ENCODE measurements at regions not wholly inside any gene's neighbourhood (a gene's known extent, or its start where the extent isn't known, plus 50 kb on each side); places are given as distances from the start of the nearest gene placed in this dataset.

DNA sequence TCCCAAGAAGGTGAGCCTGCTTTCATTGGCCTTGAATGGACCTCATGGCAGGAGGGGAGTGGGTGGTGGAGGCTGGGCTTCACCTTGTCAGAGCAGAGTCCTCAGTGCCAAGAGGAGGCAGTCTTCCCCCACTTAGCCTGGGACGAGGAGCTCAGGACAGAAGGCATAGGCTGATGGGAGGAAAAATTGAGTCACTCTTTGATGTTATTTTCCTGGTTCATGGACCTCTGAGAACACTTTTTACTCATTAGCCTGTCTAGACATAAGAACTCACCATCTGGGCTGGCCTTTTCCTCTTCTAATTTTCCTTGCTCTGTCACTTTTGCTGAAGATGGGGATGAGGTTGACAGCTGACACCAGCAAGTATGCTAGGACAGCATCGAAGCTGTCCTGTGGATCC is 225.7 kb upstream of the TNP1 start:
- DNase-seq (ENCODE audit: low spot score), result no peak

DNA sequence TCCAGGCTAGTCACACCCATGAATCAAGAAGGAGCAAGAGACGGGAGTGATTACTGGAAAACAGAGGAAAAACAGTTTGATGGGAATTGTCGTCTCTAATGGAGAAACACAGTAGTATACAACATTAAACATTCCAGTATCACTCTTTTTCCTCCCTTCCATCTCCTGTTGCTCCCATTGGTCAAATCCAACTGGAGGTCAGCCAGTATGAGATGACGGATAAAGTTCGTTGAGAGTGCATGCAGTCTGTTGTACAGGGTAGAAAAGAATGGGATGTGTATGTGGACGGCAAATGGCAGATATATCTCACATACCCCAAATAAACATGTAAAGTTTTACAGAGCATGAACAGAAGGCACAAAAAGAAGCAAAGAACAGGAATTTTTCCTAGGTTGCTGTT is 221.9 kb upstream of the TNP1 start:
- no peak for DNase-seq (ENCODE audit: low spot score)

DNA sequence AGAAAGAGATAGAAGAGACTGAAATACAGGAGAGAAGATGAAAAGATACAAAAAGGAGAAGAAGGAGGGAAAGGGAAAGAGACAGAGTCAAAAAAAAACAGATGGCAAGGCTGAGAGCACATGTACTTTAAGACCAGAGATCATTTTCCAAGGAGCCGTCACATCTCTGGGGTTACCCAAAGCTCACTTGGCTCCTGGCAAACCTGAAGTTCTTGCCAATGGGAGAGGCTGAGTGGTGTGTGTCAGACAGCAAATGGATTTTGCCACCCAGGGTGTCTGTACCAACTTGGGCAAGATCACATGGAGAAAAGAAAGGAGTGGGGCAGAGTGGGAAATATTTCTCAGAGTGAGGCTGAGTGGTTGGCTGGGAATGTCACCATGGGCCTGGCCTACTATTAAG is 219.3 kb upstream of the TNP1 start:
- no peak for DNase-seq (ENCODE audit: low spot score)

DNA sequence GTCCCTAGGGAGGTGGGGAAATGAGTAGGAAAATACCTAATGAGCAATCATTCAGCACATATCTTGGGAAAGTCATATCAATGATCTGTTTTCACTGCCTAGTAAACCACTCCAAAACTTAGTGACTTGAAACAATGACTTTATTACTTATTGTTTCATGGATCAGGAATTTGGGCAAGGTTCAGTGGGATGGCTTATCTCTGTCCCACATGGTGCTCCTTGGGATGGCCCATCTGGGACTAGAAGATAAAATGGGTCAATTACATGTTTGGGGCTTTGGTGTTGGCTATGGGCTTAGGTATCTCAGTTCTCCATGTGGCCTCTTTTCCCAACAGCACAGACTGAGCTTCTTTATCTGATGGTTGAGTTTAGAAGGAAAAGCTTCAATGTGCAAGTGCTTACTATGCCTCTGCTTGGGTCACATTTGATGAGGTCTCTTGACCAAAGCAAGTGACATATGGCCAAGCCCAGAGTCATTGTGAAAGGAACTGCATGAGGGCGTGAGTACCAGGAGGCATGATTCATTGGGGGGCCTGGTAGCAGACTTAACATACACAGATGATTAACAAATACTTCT is 218.1 kb upstream of the TNP1 start:
- DNase-seq (ENCODE audit: low spot score), result no peak

DNA sequence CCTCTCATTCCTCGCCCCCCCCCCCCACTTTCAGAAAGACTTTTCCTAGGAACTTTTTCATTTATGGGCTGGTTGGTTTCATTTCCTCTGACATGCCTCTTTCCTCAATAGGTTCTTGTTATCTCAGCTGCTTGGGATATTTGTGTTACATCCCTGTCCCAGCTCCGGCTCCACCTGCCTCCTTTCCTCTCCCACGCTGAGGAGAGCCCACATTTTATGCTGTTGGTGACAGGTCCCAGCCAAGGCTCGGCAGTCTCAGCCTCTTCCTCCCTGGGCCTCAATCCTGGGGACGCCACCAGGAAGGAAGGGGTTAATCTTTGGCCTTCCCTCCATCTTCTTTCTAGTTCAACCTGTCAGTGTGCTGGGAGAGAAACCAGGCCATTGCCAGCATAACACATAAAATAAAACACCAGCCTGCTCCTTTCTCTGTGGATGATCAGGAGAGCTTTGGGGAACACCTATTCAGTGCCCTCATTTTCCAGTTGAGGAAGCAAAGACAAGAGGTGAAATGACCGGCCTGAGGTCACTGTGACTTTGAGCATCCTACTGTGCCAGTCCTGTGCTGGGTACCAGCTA is 216.9 kb upstream of the TNP1 start:
- no peak for DNase-seq (ENCODE audit: low spot score)

DNA sequence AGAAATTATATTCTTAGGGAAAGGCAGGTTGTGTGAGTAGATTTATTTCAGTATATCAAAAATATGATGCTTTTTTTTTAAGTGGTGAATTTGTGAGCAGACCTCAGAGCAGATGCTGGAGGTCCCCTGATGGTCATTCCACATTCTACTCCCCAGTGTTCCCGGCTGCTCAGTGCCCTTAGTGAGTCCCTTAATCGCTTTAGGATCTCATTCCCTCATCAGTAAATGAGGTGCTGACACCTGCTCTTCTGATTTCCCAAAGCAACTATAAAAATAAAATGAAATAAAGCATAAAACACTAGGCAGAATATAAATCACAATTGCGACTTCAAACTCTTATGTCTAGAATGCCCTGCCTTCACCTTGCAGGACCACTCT is 216.2 kb upstream of the TNP1 start:
- DNase-seq (ENCODE audit: low spot score), result no peak

DNA sequence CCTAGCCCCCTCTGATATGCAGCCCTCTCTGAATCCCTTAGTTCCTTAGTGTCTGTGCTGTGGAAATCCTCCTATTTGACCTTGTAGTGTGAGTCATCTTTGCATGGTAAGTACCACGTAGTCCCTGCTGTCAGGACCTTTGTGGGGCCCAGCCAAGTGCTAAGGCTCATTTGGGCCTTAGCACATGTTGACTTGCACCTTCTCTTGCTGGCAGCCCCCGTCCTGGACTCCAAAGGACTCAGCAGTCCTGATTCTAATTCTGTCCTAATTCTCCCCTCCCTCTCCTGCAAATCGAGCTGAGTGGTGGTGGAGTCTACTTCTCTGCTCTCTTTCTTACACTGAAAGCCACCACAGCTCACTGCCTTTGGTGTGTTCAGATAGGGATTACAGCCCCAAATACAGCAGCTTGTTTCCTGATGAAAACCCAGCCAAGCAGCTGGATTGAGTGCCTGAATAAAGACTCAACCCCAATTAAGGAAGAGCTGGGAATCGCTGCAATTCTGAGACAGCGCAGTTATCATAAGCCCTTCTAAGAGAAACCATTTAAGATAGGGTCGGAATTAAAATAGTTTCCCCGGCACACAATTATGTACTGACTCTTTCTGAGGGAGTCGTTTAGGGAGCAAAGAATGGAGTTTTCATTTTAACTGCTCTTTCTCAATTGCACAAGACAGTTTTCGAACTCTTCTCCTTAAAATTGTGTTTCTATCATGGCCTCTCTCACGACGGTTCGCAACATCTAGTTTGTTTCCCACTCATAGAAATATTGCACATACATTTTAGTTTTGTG is 215.6 kb upstream of the TNP1 start:
- DNase-seq (ENCODE audit: low spot score), result no peak

DNA sequence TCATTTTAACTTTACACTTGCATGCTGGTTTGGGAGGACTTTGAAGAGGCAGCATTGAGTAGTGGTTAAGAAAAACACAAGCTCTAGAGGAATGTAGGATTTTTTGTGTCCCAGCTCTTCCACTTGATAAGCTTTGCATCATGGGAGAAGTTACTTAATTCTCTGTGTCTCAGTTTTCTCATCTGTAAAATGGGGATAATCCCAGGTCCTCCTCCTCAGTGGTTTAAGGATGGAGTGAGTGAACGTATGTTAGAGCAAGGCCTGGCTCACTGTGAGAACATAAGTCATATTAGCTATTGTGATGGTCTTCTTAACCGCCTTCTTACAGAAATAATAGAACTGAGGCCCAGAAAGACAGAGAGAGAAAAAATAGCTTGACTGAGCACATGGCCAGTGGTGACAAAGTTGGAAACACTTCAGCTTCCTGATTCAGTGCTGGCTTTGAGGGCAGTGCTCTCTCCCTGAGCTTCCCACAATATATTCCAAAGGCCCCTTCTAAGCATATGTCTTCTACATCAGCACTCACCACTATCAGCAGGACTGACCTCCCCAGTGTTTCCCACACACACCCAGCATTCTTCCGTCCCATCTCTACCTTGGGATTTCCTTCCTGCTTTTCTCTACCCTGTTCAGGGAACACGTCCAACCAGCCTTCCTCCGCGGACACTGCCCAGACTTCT is 214.9 kb upstream of the TNP1 start:
- DNase-seq (ENCODE audit: low spot score), result no peak

DNA sequence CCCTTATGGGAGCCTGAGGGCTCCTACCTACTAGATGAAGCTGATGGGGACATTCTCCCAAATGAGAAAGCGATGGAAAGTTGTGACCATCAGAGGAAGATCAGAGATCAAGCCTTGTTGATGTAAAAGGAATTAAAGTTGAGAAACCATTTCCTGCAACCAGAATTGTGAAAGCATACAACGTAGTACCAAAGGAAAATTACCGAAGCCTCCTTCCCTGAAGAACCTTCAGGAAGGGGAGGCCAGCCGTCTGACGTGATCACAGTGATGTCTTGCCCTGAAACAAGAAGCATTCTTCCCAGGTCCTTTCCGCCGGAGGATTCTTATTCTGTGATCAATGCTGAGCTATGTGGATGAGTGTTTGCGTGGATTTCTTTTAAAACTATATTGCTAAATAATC is 211.6 kb upstream of the TNP1 start:
- no peak for DNase-seq (ENCODE audit: low spot score)

DNA sequence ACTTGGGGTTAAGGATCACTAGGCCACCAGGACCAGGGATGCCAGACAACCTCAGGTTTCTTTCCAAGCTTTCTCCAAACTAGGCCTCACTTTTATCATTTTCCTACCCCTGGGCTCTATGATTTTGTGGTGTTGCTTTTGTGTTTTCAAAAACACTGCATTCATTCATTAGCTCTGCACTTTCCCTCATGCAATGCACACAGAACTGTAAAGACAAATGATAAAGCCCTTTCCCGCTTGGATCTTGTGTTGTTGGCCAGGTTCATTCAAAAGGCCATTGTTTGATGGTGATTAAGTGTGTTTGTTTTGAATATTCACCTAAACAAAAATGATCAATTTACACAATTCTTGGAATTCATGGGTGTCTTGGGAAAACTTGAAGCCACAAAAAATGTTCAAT is 210.7 kb upstream of the TNP1 start:
- DNase-seq (ENCODE audit: low spot score), result no peak

DNA sequence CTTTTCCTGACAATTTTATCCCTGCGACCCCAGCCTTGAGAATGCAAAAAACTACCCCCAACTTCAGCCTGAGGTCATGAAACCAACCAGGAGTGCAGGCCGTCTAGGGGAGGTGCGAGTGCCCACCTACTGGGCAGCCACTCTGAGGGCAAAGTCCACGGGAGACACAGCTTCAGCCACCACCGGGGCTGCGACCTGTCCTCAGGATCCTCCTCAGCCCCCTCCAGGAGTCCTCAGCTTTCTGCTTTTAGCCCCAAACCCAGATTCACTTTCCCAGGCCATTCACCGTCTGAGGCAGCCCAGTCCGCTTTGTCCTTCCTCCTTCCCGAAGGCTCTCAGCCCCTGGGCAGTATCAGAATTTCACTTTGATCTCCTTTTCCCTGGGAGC is 210.2 kb upstream of the TNP1 start:
- no peak for DNase-seq (ENCODE audit: low spot score)

DNA sequence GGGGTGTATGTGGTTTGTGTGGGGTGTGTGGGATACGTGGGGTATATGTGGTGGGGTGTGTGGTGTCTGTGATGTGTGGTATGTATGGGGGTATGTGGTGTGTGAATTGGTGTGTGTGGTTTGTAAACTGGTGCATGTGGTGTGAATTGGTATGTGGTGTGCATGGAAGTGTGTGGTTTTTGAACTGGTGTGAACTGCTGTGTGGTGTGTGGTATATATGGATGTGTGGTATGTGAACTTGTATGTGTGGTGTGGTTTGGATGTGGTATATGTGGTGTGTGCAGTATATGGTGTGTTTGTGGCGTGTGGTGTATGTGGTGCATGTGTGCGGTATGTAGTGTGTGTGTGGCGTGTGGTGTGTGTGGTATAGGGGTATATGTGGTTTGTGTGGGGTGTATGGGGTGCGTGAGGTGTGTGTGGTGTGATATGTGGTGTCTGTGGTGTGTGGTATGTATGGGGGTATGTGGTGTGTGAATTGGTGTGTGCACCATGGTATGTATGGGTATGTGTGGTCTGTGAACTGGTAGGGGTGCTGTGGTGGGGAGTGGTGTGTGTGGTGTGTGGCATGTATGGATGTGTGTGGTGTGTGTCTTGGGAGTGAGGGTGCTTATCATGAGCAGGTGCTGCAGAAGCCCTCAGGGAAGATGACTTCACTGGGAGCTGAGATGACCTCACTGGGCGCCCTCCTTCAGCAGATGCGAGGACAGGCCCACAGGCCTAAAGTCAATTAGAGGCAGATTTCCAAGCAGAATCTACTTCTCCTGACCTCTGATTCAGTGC is 209.6 kb upstream of the TNP1 start:
- no peak for DNase-seq (ENCODE audit: low spot score)

DNA sequence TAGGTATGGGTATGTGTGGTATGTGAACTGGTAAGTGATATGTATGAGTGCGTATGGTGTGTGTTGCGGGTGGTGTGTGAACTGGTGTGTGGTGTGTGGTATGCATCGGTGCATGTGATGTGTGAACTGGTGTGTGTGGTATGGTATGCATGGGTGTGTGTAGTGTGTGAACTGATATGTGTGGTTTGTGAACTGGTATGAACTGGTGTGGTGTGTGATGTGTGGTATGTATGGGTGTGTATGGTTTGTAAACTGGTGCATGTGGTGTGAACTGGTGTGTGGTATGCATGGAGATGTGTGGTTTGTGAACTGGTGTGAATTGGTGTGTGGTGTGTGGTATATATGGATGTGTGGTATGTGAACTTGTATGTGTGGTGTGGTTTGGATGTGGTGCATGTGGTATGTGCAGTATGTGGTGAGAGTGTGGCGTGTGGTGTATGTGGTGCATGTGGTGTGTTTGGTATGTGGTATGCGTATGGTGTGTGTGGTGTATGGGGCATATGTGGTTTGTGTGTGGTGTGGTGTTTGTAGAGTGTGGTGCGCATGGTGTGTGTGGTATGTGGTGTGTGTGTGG is 208.9 kb upstream of the TNP1 start:
- no peak for DNase-seq (ENCODE audit: low spot score)

DNA sequence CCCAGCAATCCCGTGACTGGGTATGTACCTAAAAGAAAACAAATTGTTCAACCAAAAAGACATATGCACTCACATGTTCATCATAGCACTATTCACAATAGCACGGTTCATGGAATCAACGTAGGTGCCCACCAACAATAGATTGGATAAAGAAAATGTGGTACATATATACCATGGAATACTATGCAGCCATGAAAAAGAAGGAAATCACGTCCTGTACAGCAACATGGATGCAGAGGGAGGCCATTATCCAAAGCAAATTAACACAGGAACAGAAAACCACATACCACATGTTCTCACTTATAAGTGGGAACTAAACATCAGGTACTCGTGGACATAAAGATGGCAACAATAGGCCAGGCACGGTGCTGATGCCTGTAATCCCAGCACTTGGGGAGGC is 207.9 kb upstream of the TNP1 start:
- DNase-seq (ENCODE audit: low spot score), result no peak

DNA sequence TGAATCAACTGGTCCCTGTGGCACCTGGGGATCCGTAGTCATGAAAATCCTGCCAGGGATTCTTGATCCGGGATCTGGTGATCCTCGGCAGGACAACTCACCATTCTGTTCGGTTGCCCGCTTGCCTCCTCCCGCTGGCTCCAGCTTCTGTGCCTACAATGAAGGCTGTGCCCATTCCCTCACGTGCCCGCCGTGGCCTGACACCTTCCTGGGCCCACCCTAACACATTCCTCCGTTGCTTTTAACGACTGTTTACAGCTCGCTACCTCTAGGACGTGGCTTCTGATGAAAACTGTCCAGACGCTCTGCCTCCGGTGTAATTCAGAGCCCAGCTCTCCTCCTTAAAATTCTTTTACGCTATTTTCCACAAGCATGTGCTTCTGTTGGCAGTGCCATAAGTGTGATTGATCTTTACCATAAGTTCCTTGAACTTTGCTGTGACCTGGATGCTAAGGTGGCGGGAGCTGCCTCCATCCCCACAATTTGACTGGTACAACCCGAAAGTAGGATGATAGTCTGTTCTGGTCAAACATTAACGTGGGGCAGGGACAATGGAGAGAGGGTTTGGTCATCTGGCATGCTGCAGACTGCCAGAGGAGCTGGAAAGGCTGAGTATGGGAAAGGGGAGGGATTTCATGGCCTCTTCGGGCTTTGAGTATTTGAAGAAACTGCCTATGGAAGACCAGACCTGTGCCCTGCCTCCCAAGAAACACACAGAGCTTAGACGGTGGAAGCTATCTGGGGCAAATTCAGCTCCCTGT is 206.8 kb upstream of the TNP1 start:
- no peak for DNase-seq (ENCODE audit: low spot score)

DNA sequence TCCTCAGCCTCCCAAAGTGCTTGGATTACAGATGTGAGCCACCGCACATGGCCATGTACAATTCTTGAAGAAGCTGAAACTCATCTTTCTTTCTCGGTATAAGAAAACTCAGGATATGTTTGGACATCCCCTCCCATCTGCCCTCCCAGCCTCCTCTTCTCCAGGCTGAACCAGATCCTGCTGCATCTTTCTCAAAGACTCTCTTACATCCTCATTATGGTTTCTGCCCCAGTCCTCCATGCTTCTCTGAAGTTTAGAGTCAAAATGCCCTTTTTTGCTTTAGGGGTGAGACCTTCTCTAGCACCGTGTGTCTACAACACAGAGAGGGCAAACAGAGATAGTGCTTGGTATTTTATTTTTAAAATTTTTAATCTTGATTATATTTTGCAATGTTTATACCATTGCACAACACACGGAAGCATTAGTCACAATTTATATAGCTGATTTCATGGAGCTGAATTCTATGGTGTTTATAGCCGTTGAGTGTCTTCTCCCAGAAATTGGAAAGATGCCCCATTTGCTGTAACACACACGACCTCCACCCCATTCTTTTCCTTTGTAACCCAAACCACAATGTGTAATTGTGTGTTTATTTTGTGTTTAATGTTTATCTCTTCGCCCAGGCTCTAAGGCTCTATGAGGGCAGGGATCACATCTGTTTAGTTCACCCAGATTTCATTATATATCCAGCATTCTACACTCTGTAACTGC is 206.0 kb upstream of the TNP1 start:
- DNase-seq (ENCODE audit: low spot score), result no peak

DNA sequence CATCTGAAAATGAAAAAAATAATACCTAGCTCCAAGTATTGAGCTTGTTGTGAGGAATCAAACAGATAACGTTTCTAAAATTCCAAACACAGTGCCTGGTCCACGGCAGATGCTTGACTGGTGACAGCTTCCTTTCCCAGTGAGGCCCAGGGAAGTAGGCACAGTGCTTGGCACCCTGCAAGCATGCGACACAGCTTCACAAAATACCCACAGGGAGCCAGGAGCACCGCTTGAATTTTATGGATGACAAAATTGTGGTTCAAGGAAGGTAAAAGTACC is 205.1 kb upstream of the TNP1 start:
- no peak for DNase-seq (ENCODE audit: low spot score)

DNA sequence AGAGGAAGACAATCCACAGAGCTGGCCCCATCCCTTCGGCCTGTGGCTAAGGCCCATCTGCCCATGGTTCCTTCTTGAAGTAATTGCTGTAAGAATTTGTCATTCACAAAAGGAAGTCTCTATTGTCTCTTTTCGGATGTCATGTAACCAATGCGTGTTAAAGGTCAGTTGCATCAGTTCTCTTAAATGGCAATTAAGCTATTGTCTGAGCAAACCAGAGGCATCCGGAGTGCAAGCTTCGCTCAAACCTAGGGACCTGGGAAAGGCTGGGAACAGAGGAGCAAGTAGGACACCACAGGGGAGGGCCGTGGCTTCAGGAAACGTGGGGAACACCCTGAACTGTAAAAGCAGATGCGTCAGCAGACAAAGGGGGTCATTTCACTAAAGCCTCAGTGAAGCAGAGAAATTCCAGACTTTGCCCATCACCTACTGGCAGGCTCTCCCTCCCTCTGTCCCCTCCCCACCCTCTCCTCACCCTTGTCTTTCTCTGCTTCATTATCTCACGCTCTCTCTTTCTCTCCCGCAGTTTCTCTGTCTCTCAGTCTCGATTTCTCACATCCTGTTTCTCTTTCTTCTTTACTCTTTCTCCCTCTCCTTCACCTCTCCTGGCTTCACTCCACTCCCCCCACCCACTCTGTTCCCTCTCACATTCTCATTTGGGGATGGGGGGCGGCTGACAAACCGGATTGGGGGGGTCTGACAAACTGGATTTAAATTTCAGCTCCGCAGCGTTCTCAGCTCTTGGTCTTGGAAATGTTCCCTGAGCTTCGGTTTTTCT is 204.6 kb upstream of the TNP1 start:
- peak; percentile 11 for DNase-seq (ENCODE audit: low spot score)

DNA sequence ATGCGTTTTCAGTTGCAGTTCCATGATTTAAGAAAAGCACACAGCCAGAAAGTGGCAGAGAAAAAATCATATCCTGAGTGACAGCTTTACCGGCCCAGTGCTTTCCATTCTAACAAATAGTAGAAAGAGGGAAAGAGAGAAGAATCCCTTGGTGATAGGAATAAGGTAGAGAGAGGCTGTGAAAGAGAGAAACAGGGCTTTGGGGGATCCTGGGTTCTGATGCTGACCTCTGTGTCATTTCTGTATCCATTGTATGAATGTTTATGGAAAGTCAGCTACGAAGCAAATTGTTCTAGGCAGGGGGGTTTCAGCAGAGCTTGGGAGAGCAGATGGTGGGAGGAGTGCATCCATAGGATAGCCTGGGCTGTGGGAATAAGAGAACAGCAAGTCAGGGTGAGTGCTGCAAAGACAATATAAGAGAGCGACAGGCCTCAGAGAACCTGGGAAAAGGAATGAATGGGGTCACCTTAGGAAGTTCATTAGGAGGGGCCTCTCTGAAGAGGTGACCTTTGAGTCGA is 203.4 kb upstream of the TNP1 start:
- no peak for DNase-seq (ENCODE audit: low spot score)

DNA sequence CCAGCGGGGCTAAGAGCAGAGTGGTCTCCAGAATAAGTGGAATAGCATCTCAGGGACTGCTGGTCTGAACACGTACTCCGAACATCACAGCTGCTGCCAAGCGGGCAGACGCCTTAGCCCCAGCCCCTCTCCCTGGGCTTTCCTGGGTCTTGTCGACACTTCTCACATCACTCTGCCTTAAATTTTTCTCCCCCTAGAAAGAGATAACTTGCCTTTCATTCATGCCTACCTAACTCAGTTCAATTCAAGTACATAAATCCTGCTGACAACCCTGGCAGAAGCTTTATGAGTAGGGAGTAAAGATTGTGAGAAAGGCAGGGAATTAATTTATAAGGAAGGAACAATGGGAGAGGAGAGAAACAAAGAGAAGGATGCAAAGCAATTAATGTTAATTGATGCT is 202.9 kb upstream of the TNP1 start:
- no peak for DNase-seq (ENCODE audit: low spot score)

Data from iPS-NIHi11 (cell line).